C4-2B (cell line): ENCODE measurements at regions not wholly inside any gene's neighbourhood (a gene's known extent, or its start where the extent isn't known, plus 50 kb on each side); places are given as distances from the start of the nearest gene placed in this dataset.

Source experiments
- H3K27ac ChIP-seq: fragments of 450-650 bp; 2 replicates; pipeline ENCODE4 v1.5.1; 2017
- CTCF ChIP-seq: fragments of 450-650 bp; conservative IDR thresholded peaks from 2 replicates; pipeline ENCODE4 v1.5.1; 2017; ENCODE audit warnings: mild to moderate bottlenecking
- ZFX ChIP-seq: fragments of 450-650 bp; IDR thresholded peaks from 2 replicates; pipeline ENCODE4 v1.6.1; 2017

DNA sequence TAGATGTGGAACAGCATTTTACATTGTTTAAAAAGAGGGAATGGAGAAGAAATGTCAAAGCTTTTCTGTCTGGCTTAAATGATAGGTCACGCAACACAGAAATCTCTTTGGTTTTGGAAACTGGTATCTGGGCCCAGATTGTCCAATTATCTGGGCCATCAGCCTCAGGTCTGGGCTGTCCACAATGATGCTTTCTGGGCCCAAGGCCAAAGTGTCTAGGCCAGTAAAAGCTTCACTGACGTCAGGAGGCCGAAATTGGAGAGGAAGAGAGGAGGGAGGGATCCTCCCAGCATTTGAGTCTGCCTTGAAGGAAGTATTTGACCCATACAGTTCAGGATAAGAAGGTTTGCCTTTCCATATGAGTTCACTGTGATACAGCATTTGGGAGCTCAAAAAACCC lies 60.7 kb upstream of the ALDH1A3 start:
- TF ChIP-seq ZFX, result no peak
- no peak for TF ChIP-seq CTCF
- H3K27ac ChIP-seq, result no peak overlapping the region

DNA sequence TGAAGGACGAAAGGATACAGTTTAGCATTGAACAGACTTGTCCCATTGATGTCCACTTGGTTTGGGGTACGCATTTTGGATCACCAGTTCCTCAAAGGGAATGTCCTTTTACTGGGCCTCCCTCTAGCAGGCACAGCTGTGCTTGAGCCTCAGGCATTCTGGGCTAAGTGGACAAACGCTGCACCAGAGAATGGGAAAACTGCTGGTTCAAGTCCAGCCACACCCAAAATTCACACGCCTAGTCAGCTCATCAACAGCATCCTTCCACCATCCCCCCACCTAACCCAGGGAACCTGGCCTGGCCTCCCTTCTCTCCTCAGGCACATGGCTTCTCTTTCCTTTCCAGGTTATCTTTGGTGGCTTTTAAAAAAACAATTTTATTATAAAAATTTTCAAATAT lies 59.1 kb upstream of the ALDH1A3 start:
- TF ChIP-seq CTCF (no peak), ZFX (no peak)
- no peak overlapping the region for H3K27ac ChIP-seq

- no peak for TF ChIP-seq CTCF
- TF ChIP-seq ZFX, result no peak
- H3K27ac ChIP-seq, result no peak overlapping the region
These were observed 58.3 kb upstream of the ALDH1A3 start for GRCh38 chr15:100821327-100821726.

- TF ChIP-seq ZFX (no peak), CTCF (no peak)
- no peak overlapping the region for H3K27ac ChIP-seq
These were observed 55.4 kb upstream of the ALDH1A3 start for GRCh38 chr15:100824211-100824610.

GRCh38 chr15:100829457-100829856 lies 50.2 kb upstream of the ALDH1A3 start:
- H3K27ac ChIP-seq, result no peak overlapping the region
- no peak for TF ChIP-seq CTCF
- TF ChIP-seq ZFX, result no peak
